ENCODE measurements at regions not wholly inside any gene's neighbourhood (a gene's known extent, or its start where the extent isn't known, plus 50 kb on each side); places are given as distances from the start of the nearest gene placed in this dataset.

DNA sequence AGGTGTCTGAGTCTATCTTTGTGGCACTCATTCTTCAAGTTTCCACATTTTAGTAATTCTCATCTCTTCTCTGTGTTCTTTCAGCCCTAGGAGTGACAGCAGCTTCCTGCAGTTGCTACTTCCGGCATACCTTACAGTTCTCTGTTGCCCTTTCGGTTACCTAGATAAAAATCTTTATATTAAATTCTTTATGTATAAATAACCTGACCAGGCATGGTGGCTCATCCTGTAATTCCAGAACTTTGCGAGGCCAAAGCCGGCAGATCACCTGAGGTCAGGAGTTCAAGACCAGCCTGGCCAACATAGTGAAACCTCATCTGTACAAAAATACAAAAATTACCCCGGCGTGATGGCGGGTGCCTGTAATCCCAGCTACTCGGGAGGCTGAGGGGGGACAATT lies 62.9 kb downstream of the CDKN2C start:
- no peaks in the 10 kb centered on the region for H3K4me1 ChIP-seq (ENCODE audit: control insufficient read depth in 1 of 2, insufficient read depth in 2 of 2, low read length in 2 of 2)
- POLR2A ChIA-PET, result no interaction called here
- no peak overlapping the region for H3K9ac ChIP-seq (ENCODE audit: low read length)
- DNase-seq (ENCODE audit: low read depth, low spot score) (no peak), ATAC-seq (no peak)
- no peaks in the 10 kb centered on the region for H3K27me3 ChIP-seq (ENCODE audit: insufficient read depth, low read length)
- H3K27ac ChIP-seq (ENCODE audit: low read depth, low read length), result no peak overlapping the region
- intact Hi-C loops (cut with micrococcal nuclease), result no loop called here
- H3K4me3 ChIP-seq (replicated peaks in 1 of 2; ENCODE audit: low read depth in 1 of 2, low read length in 2 of 2), result no peak overlapping the region
- no TSS peak for BruUV-seq (replicated peaks)
- H3K9me2 ChIP-seq (ENCODE audit: insufficient read depth), result no peaks in the 10 kb centered on the region
- H4K20me1 ChIP-seq (ENCODE audit: insufficient read depth), result no peaks in the 10 kb centered on the region
- H3K9me3 ChIP-seq (ENCODE audit: control insufficient read depth in 1 of 2, insufficient read depth in 1 of 2, low read depth in 1 of 2, low read length in 2 of 2), result no peaks in the 10 kb centered on the region
- CTCF ChIA-PET, result no interaction called here
- TF ChIP-seq CEBPB (IDR thresholded peaks at IDR 0.05; ENCODE audit: low read depth) (no peak), ATF3 (IDR thresholded peaks at IDR 0.05) (no peak), SP1 (IDR thresholded peaks at IDR 0.05; ENCODE audit: low read depth) (no peak), EZH2phosphoT487 (IDR thresholded peaks at IDR 0.05; ENCODE audit: borderline replicate concordance) (no peak)
- RAD21 ChIA-PET (ENCODE audit: low non-redundant PET in 1 of 2, low total read pairs in 2 of 2, uncharacterized antibody in 2 of 2, unreplicated experiment in 2 of 2), result no interaction called here
- H2AFZ ChIP-seq (ENCODE audit: low read depth, low read length, poor library complexity, severe bottlenecking), result no peak overlapping the region
- no peaks in the 10 kb centered on the region for H3K36me3 ChIP-seq (ENCODE audit: control insufficient read depth in 1 of 2, insufficient read depth in 2 of 2, low read length in 2 of 2)
- H3K79me2 ChIP-seq (ENCODE audit: insufficient read depth, low read length), result no peaks in the 10 kb centered on the region
- H3K4me2 ChIP-seq (ENCODE audit: low read length), result no peak overlapping the region

- Histone ChIP-seq H3K4me2 (ENCODE audit: low read length) (no peak overlapping the region), H3K79me2 (ENCODE audit: insufficient read depth, low read length) (no peaks in the 10 kb centered on the region), H3K9ac (ENCODE audit: low read length) (no peak overlapping the region), H4K20me1 (ENCODE audit: insufficient read depth) (no peaks in the 10 kb centered on the region), H3K27ac (ENCODE audit: low read depth, low read length) (no peak overlapping the region), H3K27me3 (ENCODE audit: insufficient read depth, low read length) (no peaks in the 10 kb centered on the region), H3K9me3 (ENCODE audit: control insufficient read depth in 1 of 2, insufficient read depth in 1 of 2, low read depth in 1 of 2, low read length in 2 of 2) (no peaks in the 10 kb centered on the region), H3K36me3 (ENCODE audit: control insufficient read depth in 1 of 2, insufficient read depth in 2 of 2, low read length in 2 of 2) (no peaks in the 10 kb centered on the region), H3K9me2 (ENCODE audit: insufficient read depth) (no peaks in the 10 kb centered on the region), H3K4me1 (ENCODE audit: control insufficient read depth in 1 of 2, insufficient read depth in 2 of 2, low read length in 2 of 2) (no peaks in the 10 kb centered on the region), H3K4me3 (replicated peaks in 1 of 2; ENCODE audit: low read depth in 1 of 2, low read length in 2 of 2) (no peak overlapping the region), H2AFZ (ENCODE audit: low read depth, low read length, poor library complexity, severe bottlenecking) (no peak overlapping the region)
- ChIA-PET RAD21 (ENCODE audit: low non-redundant PET in 1 of 2, low total read pairs in 2 of 2, uncharacterized antibody in 2 of 2, unreplicated experiment in 2 of 2) (interaction anchor here in 1 of 2 experiments (0.7 kb wide), 1 partner anchor 302 kb away, joined by 3 read pairs; no protein-coding TSS in a partner anchor), POLR2A (no interaction called here), CTCF (interaction anchor here (1.1 to 1.7 kb wide), 2 partner anchors 114 to 171 kb away, joined by 3 to 11 read pairs; no protein-coding TSS in a partner anchor)
- ATAC-seq (no peak), DNase-seq (ENCODE audit: low read depth, low spot score) (no peak)
- no TSS peak for BruUV-seq (replicated peaks)
- intact Hi-C loops (cut with micrococcal nuclease), result loop anchor here (10.0 kb wide), 1 partner anchor 679 kb away; no protein-coding TSS in a partner anchor
- TF ChIP-seq CBX3 (IDR thresholded peaks at IDR 0.05; ENCODE audit: low read depth) (no peak), CEBPB (IDR thresholded peaks at IDR 0.05; ENCODE audit: low read depth) (no peak), ZNF274 (IDR thresholded peaks at IDR 0.05; ENCODE audit: low read depth, low read length) (no peak), MAX (IDR thresholded peaks at IDR 0.05) (no peak), SIN3A (IDR thresholded peaks at IDR 0.05; ENCODE audit: low read depth) (no peak), ELF1 (IDR thresholded peaks at IDR 0.05; ENCODE audit: borderline replicate concordance, low read depth) (no peak), POLR2AphosphoS5 (IDR thresholded peaks at IDR 0.05; ENCODE audit: low read depth, low read length) (no peak), EGR1 (IDR thresholded peaks at IDR 0.05; ENCODE audit: low read depth) (no peak), REST (IDR thresholded peaks at IDR 0.05; ENCODE audit: low read depth) (no peak), EZH2 (IDR thresholded peaks at IDR 0.05) (no peak), RAD21 (IDR thresholded peaks at IDR 0.05; ENCODE audit: low read depth) (no peak), POLR2A (IDR thresholded peaks at IDR 0.05; ENCODE audit: borderline replicate concordance, extremely low read depth, insufficient read depth, insufficient read length) (no peak), SRF (IDR thresholded peaks at IDR 0.05; ENCODE audit: low read depth) (no peak)
- TF ChIP-seq, protein P1, sequence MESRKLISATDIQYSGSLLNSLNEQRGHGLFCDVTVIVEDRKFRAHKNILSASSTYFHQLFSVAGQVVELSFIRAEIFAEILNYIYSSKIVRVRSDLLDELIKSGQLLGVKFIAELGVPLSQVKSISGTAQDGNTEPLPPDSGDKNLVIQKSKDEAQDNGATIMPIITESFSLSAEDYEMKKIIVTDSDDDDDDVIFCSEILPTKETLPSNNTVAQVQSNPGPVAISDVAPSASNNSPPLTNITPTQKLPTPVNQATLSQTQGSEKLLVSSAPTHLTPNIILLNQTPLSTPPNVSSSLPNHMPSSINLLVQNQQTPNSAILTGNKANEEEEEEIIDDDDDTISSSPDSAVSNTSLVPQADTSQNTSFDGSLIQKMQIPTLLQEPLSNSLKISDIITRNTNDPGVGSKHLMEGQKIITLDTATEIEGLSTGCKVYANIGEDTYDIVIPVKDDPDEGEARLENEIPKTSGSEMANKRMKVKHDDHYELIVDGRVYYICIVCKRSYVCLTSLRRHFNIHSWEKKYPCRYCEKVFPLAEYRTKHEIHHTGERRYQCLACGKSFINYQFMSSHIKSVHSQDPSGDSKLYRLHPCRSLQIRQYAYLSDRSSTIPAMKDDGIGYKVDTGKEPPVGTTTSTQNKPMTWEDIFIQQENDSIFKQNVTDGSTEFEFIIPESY (IDR thresholded peaks at IDR 0.05; ENCODE audit: extremely low read depth, insufficient replicate concordance, low read length), result no peak
These were observed 57.8 kb upstream of the C1orf185 start for GRCh38 chr1:51044199-51044598.
